MM.1S (cell line): ENCODE measurements at regions not wholly inside any gene's neighbourhood (a gene's known extent, or its start where the extent isn't known, plus 50 kb on each side); places are given as distances from the start of the nearest gene placed in this dataset.

ENCODE experiments used
- CTCF ChIP-seq: fragments of 300-600 bp; sonication (generic); IDR thresholded peaks from 2 replicates; pipeline ENCODE4 v1.5.1; 2016; ENCODE audit warnings: antibody characterized with exemption, low read length, mixed read lengths
- EZH2 ChIP-seq: fragments of 300-600 bp; sonication (generic); optimal IDR thresholded peaks from 2 replicates; pipeline ENCODE3; 2017; ENCODE audit warnings: low read depth, mild to moderate bottlenecking, antibody characterized with exemption, low read length, mixed read lengths
- EZH2phosphoT487 ChIP-seq: fragments of 300-600 bp; sonication (generic); IDR thresholded peaks from 2 replicates; pipeline ENCODE4 v1.6.1; 2018; ENCODE audit warnings: antibody characterized with exemption, low read length

DNA sequence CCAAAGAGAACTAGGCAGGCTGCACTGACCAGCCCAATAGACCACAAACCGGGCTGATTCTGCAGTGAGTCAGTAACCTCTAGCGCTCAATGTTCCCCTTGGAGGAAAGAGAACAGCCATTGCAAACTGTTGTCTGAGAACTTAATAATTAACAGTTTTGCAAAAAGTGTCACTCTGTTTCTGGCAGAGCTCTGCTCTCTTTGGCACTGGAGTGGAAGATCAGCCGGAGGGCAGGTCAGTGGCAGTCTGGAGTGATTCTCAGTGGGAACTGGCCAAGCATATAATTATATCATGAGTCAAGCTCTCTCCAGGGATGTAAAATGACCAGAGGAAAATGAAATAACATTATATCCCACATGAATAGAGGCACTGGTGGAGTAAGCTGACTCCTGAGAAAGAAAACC lies 238.3 kb downstream of the HLX start:
- no peak for TF ChIP-seq CTCF
- no peak for TF ChIP-seq EZH2
- TF ChIP-seq EZH2phosphoT487: no peak
